GM12878 (cell line): ENCODE measurements at regions not wholly inside any gene's neighbourhood (a gene's known extent, or its start where the extent isn't known, plus 50 kb on each side); places are given as distances from the start of the nearest gene placed in this dataset.

Experiments
- ATAC-seq: fragments of 200-7000 bp; cut with Tn5 transposase; 3 replicates; pipeline ENCODE4 v1.9.1; 2020; ENCODE audit warnings: mild to moderate bottlenecking, moderate library complexity
- BruUV-seq: library from RNA; stranded (reverse); fragments of 400-500 nt; replicated peaks from 2 replicates; lab custom pipeline; 2021; lab: Mats Ljungman, UMichigan
- CTCF ChIA-PET: fragments of 300-600 bp; sonication (Branson Sonifier 250); formaldehyde crosslinking; extraction: SDS; loops from one replicate; lab custom pipeline; 2021; ENCODE audit warnings: inconsistent platforms; lab: Yijun Ruan, JAX
- POLR2A ChIA-PET: fragments of 350-600 bp; formaldehyde crosslinking; extraction: SDS; loops from one replicate; lab custom pipeline; 2021; ENCODE audit warnings: inconsistent platforms; lab: Charles Lee
- RAD21 ChIA-PET: fragments of 300-600 bp; sonication (Branson Sonifier 250); formaldehyde crosslinking; loops from one replicate; lab custom pipeline; 2023; ENCODE audit warnings: antibody characterized with exemption; ENCODE audit not compliant: unreplicated experiment; lab: Charles Lee
- SMC1A ChIA-PET: fragments of 300-600 bp; sonication (Branson Sonifier 250); formaldehyde crosslinking; loops from one replicate; lab custom pipeline; 2023; ENCODE audit not compliant: unreplicated experiment, uncharacterized antibody; lab: Charles Lee
- DNase-seq: peaks from one replicate; pipeline ENCODE4 v3.0.0-alpha.2; 2011; ENCODE audit warnings: low read depth, low spot score
- FAIRE-seq: peaks from 3 replicates; lab custom pipeline; 2011; peaks lifted over from hg19 to GRCh38; lab: Jason Lieb, UNC
- H2AFZ ChIP-seq: 2 replicates; pipeline ENCODE4 v1.6.0; 2011; ENCODE audit warnings: low read depth, low read length, control low read depth; ENCODE audit not compliant: control insufficient read depth
- H3K27ac ChIP-seq: 2 replicates; pipeline ENCODE4 v1.5.1; 2011; ENCODE audit warnings: control low read depth; ENCODE audit not compliant: control insufficient read depth, insufficient read depth
- H3K27me3 ChIP-seq, 2 experiments: replicated peaks in 1 of 2; 2 replicates each; pipeline versions ENCODE4 v1.6.0 to v1.6.1; 2011; ENCODE audit warnings: low read length in 1 of 2; ENCODE audit not compliant: control insufficient read depth in 2 of 2, insufficient read depth in 2 of 2
- H3K36me3 ChIP-seq, 2 experiments: 2 replicates each; pipeline ENCODE4 v1.5.1; 2011; ENCODE audit warnings: low read length in 1 of 2; ENCODE audit not compliant: control insufficient read depth in 2 of 2, insufficient read depth in 2 of 2
- H3K4me1 ChIP-seq: 2 replicates; pipeline ENCODE4 v1.6.1; 2011; ENCODE audit warnings: mild to moderate bottlenecking, low read length, moderate library complexity, mixed read lengths; ENCODE audit not compliant: control insufficient read depth, insufficient read depth
- H3K4me2 ChIP-seq: 2 replicates; pipeline ENCODE4 v1.6.0; 2011; ENCODE audit warnings: control low read depth; ENCODE audit not compliant: control insufficient read depth, insufficient read depth
- H3K4me3 ChIP-seq: fragments of 200-600 bp; sonication (generic); 2 replicates; pipeline ENCODE4 v1.5.1; 2016
- H3K79me2 ChIP-seq: 2 replicates; pipeline ENCODE4 v1.6.0; 2011; ENCODE audit warnings: low read length; ENCODE audit not compliant: control insufficient read depth, insufficient read depth
- H3K9ac ChIP-seq: 2 replicates; pipeline ENCODE4 v1.8.0; 2011; ENCODE audit warnings: low read length, control low read depth, mixed read lengths; ENCODE audit not compliant: control insufficient read depth, insufficient read depth
- H3K9me3 ChIP-seq: replicated peaks from 3 replicates; pipeline ENCODE4 v1.5.1; 2011; ENCODE audit warnings: mild to moderate bottlenecking, low read length; ENCODE audit not compliant: control insufficient read depth, insufficient read depth
- H4K20me1 ChIP-seq: 2 replicates; pipeline ENCODE4 v1.6.0; 2011; ENCODE audit not compliant: control insufficient read depth, insufficient read depth
- CEBPZ ChIP-seq: fragments of 150-350 bp; IDR thresholded peaks from 2 replicates; pipeline ENCODE4 v1.6.1; 2016; ENCODE audit warnings: low read depth, low read length
- E4F1 ChIP-seq: fragments of 450-650 bp; IDR thresholded peaks from 2 replicates; pipeline ENCODE4 v1.6.1; 2018; ENCODE audit warnings: borderline replicate concordance, mild to moderate bottlenecking; ENCODE audit not compliant: partially characterized antibody
- PML ChIP-seq: IDR thresholded peaks from 2 replicates; pipeline ENCODE4 v1.6.1; 2012; ENCODE audit warnings: low read length, inconsistent platforms
- TAF1 ChIP-seq: IDR thresholded peaks from 2 replicates; pipeline ENCODE4 v1.6.1; 2011; ENCODE audit warnings: mild to moderate bottlenecking, low read depth, low read length, borderline replicate concordance
- WGBS: methylation state at CpG from one replicate; pipeline ENCODE4 v1.1.6; 2016; ENCODE audit warnings: low lambda C conversion rate; ENCODE audit not compliant: insufficient replicate concordance, insufficient coverage; ENCODE audit errors: missing lambda C conversion rate; 5-methylcytosine and 5-hydroxymethylcytosine counted together
- in situ Hi-C: fragments of 300-500 bp; cut with MboI; formaldehyde crosslinking; loops from 9 replicates; pipeline ENCODE4 v1.14.3; 2018; ENCODE audit warnings: mixed read lengths
- intact Hi-C: fragments of 100-400 bp; cut with micrococcal nuclease; formaldehyde crosslinking; loops from one replicate; pipeline ENCODE4 v1.14.2; 2022; ENCODE audit not compliant: unreplicated experiment
- TF ChIP-seq, protein P1 (sequence below): IDR thresholded peaks from 2 replicates; pipeline ENCODE4 v1.6.1; 2012; ENCODE audit warnings: low read depth, low read length, improper control_type of control experiment

DNA sequence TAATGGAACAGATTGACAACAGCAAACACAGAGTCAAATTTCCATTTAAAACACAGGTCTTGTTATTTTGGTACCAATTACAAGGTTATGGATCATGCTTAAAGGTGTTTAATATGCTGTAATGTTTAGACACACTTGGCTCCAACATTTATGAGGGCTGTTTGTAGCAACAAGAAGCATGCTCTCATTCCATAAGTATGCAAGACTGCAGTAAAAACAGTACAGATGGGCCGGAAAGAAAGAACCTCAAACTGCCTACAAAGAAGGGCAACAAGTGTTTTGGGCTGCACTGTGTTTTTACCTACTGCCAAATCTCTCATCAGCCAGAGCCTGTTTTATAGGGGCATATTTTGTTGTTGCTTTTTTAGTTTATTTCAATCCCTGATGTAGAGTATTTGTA is 100.5 kb upstream of the HS3ST3A1 start:
- WGBS, result 29% methylated on average over 1 of the region's 1 CpG
- H3K36me3 ChIP-seq, result no peaks in the 10 kb centered on the region
- no peak overlapping the region for H3K4me2 ChIP-seq
- no peaks in the 10 kb centered on the region for H3K4me1 ChIP-seq
- DNase-seq (no peak), ATAC-seq (no peak), FAIRE-seq (no peak)
- H3K9me3 ChIP-seq, result no peaks in the 10 kb centered on the region
- SMC1A ChIA-PET, result no interaction called here
- TF ChIP-seq E4F1 (no peak), PML (no peak), TAF1 (no peak), CEBPZ (no peak)
- TF ChIP-seq, protein P1, sequence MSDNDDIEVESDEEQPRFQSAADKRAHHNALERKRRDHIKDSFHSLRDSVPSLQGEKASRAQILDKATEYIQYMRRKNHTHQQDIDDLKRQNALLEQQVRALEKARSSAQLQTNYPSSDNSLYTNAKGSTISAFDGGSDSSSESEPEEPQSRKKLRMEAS, result no peak
- BruUV-seq, result no TSS peak
- H4K20me1 ChIP-seq, result no peaks in the 10 kb centered on the region
- CTCF ChIA-PET, result no interaction called here
- RAD21 ChIA-PET, result no interaction called here
- no peak overlapping the region for H2AFZ ChIP-seq
- H3K4me3 ChIP-seq, result no peak overlapping the region
- no peaks in the 10 kb centered on the region for H3K27me3 ChIP-seq
- H3K27ac ChIP-seq, result no peak overlapping the region
- H3K79me2 ChIP-seq, result no peaks in the 10 kb centered on the region
- POLR2A ChIA-PET, result no interaction called here
- intact Hi-C loops, result no loop called here
- in situ Hi-C loops, result no loop called here
- H3K9ac ChIP-seq, result no peak overlapping the region
